GM23248 (cell line): ENCODE measurements at regions not wholly inside any gene's neighbourhood (a gene's known extent, or its start where the extent isn't known, plus 50 kb on each side); places are given as distances from the start of the nearest gene placed in this dataset.

Experiments used
- EZH2 ChIP-seq: fragments of 200-600 bp; sonication (generic); IDR thresholded peaks from 2 replicates; pipeline ENCODE4 v1.6.1; 2018; ENCODE audit warnings: antibody characterized with exemption, mild to moderate bottlenecking; ENCODE audit not compliant: insufficient read depth, poor library complexity, severe bottlenecking
- EZH2phosphoT487 ChIP-seq: fragments of 200-600 bp; sonication (generic); IDR thresholded peaks from 2 replicates; pipeline ENCODE4 v1.6.1; 2018; ENCODE audit warnings: antibody characterized with exemption, moderate library complexity, mild to moderate bottlenecking, low read depth; ENCODE audit not compliant: insufficient read depth

- TF ChIP-seq EZH2 (no peak), EZH2phosphoT487 (no peak)
Measured at GRCh38 chr11:80986421-80987074, 1545.7 kb upstream of the TENM4 start.
